Vagina (tissue), 2 donors: ENCODE measurements at regions not wholly inside any gene's neighbourhood (a gene's known extent, or its start where the extent isn't known, plus 50 kb on each side); places are given as distances from the start of the nearest gene placed in this dataset. TPM values are rescaled to one million over a fixed set of nuclear protein-coding genes. Genes with fewer than 3 reads are reported as not detected.

Source experiments
- DNase-seq, 2 donors: peaks; one replicate each; pipeline ENCODE4 v3.0.0-alpha.2; 2017; ENCODE audit errors: extremely low spot score in 2 of 2
- H3K27ac ChIP-seq: fragments of 200-600 bp; sonication (generic); one replicate; pipeline ENCODE4 v1.5.1; 2019
- H3K27me3 ChIP-seq: fragments of 200-600 bp; sonication (generic); one replicate; pipeline ENCODE4 v1.5.1; 2019
- H3K36me3 ChIP-seq, 2 donors: fragments of 200-600 bp; sonication (generic); one replicate each; pipeline ENCODE4 v1.5.1; 2017 to 2019
- H3K4me1 ChIP-seq: fragments of 200-600 bp; sonication (generic); one replicate; pipeline ENCODE4 v1.5.1; 2019
- H3K4me3 ChIP-seq, 2 donors: fragments of 200-600 bp; sonication (generic); 1 replicate in 1 of 2; 2 replicates in 1 of 2; pipeline ENCODE4 v1.5.1; 2016 to 2019
- H3K9me3 ChIP-seq: fragments of 200-600 bp; sonication (generic); one replicate; pipeline ENCODE4 v1.5.1; 2019
- POLR2A ChIP-seq, 2 donors: fragments of 450-650 bp; IDR thresholded peaks; one replicate each; pipeline ENCODE4 v1.6.1; 2017; ENCODE audit warnings: antibody characterized with exemption in 2 of 2, mild to moderate bottlenecking in 2 of 2, moderate library complexity in 2 of 2
- POLR2AphosphoS5 ChIP-seq, 2 donors: sonication (generic); formaldehyde crosslinking; IDR thresholded peaks; one replicate each; pipeline ENCODE4 v1.9.0; 2017; ENCODE audit warnings: antibody characterized with exemption in 2 of 2, mild to moderate bottlenecking in 2 of 2, low read depth in 1 of 2; ENCODE audit not compliant: insufficient read depth in 1 of 2
- intact Hi-C: fragments of 100-400 bp; cut with DNase I; formaldehyde crosslinking; loops from one replicate; pipeline ENCODE4 v1.15.1; 2023
- small RNA-seq: library from RNA; depleted of rRNA; stranded (forward); fragments of <200 nt; gene quantifications from one replicate; pipeline ENCODE3, GENCODE V24; 2016
- TF ChIP-seq, protein P1 (sequence below), 3 experiments: fragments of 450-650 bp in 2 of 3; fragments of 200-600 bp in 1 of 3; sonication (generic) in 1 of 3; IDR thresholded peaks; one replicate each; pipeline ENCODE4 v1.5.1; 2017 to 2019; ENCODE audit warnings: antibody characterized with exemption in 3 of 3, mild to moderate bottlenecking in 2 of 3, moderate library complexity in 2 of 3

GRCh38 chr2:74777161-74777900 is 56.6 kb upstream of the HK2 start:
- Histone ChIP-seq H3K36me3 (no peaks in the 10 kb centered on the region), H3K4me3 (no peak overlapping the region), H3K4me1 (no peaks in the 10 kb centered on the region), H3K27ac (no peak overlapping the region), H3K9me3 (no peaks in the 10 kb centered on the region), H3K27me3 (no peaks in the 10 kb centered on the region)
- TF ChIP-seq, protein P1, sequence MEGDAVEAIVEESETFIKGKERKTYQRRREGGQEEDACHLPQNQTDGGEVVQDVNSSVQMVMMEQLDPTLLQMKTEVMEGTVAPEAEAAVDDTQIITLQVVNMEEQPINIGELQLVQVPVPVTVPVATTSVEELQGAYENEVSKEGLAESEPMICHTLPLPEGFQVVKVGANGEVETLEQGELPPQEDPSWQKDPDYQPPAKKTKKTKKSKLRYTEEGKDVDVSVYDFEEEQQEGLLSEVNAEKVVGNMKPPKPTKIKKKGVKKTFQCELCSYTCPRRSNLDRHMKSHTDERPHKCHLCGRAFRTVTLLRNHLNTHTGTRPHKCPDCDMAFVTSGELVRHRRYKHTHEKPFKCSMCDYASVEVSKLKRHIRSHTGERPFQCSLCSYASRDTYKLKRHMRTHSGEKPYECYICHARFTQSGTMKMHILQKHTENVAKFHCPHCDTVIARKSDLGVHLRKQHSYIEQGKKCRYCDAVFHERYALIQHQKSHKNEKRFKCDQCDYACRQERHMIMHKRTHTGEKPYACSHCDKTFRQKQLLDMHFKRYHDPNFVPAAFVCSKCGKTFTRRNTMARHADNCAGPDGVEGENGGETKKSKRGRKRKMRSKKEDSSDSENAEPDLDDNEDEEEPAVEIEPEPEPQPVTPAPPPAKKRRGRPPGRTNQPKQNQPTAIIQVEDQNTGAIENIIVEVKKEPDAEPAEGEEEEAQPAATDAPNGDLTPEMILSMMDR (IDR thresholded peaks at IDR 0.05): no peak
- TF ChIP-seq POLR2AphosphoS5 (IDR thresholded peaks at IDR 0.05; ENCODE audit: insufficient read depth in 1 of 2, low read depth in 1 of 2): no peak
- no peak for TF ChIP-seq POLR2A (IDR thresholded peaks at IDR 0.05)
- DNase-seq: no peak
- intact Hi-C loops: no loop called here

DNA sequence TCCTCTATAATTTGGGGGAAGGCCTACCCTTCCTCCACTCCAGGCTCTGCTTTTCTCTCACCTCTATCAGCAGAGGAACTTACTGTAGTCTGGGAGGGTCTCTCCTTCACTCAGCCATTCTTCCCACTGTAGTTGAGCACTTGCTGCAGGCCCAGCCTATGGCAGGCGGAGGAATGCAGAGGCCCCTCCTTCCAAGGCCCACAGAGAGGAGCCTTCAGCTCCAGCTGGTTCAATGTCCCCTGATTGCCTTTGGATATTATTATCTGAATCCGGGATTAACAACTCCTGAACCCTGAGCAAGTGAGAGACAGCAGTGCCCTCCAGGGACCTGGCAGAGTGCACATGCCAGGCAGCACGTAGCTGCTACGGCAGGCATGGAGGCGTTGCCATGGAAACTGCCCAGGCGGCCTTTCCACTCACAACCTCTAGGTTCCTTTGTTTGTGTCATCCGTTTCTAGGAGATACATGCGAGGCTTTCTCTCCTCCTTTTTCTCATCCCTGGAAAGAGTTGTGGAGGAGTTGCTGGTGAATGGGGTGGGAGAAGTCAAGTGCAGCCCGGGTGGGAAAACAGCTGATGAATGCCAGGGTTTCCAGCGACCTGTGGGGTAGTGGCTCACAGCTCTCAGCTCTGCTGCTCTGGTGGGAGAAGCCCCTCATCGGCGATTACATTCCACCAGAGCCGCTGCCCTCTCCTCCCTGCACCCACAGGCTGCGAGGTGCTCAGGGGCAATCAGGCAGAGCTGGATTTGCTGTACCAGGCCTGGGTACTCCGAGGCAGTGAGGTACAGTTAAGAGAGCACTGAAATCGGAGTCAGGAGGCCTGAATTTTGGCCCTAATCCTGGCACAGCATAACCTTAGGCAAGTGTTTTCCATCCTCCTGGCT is 55.3 kb upstream of the HK2 start:
- Histone ChIP-seq H3K9me3 (no peaks in the 10 kb centered on the region), H3K4me3 (no peak overlapping the region), H3K27ac (no peak overlapping the region), H3K27me3 (no peaks in the 10 kb centered on the region), H3K36me3 (no peaks in the 10 kb centered on the region), H3K4me1 (no peaks in the 10 kb centered on the region)
- no peak for DNase-seq
- intact Hi-C loops: no loop called here
- TF ChIP-seq, protein P1 (IDR thresholded peaks at IDR 0.05): no peak
- TF ChIP-seq POLR2A (IDR thresholded peaks at IDR 0.05) (no peak), POLR2AphosphoS5 (IDR thresholded peaks at IDR 0.05; ENCODE audit: insufficient read depth in 1 of 2, low read depth in 1 of 2) (no peak)

DNA sequence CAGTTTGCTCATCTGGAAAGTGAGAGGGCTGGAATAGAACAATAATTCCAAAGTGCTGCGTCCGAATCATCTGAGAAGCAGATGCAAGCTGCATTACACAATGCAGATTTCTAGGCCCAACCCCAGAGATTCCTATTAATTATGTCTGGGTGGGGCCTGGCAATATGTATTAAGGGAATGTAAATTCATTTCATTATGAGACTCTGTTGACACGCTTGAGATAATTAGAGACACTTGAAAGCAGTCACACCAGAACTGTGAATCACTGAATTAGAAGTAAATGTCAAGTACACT is 54.7 kb upstream of the HK2 start:
- no peak for DNase-seq
- Histone ChIP-seq H3K27me3 (no peaks in the 10 kb centered on the region), H3K9me3 (no peaks in the 10 kb centered on the region), H3K4me3 (no peak overlapping the region), H3K4me1 (no peaks in the 10 kb centered on the region), H3K27ac (no peak overlapping the region), H3K36me3 (no peaks in the 10 kb centered on the region)
- intact Hi-C loops: no loop called here
- TF ChIP-seq, protein P1 (IDR thresholded peaks at IDR 0.05): no peak
- TF ChIP-seq POLR2A (IDR thresholded peaks at IDR 0.05): no peak
- no peak for TF ChIP-seq POLR2AphosphoS5 (IDR thresholded peaks at IDR 0.05; ENCODE audit: insufficient read depth in 1 of 2, low read depth in 1 of 2)

- TF ChIP-seq, protein P1 (IDR thresholded peaks at IDR 0.05): no peak
- TF ChIP-seq POLR2AphosphoS5 (IDR thresholded peaks at IDR 0.05; ENCODE audit: insufficient read depth in 1 of 2, low read depth in 1 of 2) (no peak), POLR2A (IDR thresholded peaks at IDR 0.05) (no peak)
- no peak for DNase-seq
- H3K36me3 ChIP-seq: no peaks in the 10 kb centered on the region
- no peaks in the 10 kb centered on the region for H3K4me1 ChIP-seq
- no peaks in the 10 kb centered on the region for H3K27me3 ChIP-seq
- H3K4me3 ChIP-seq: no peak overlapping the region
- intact Hi-C loops: no loop called here
- no peaks in the 10 kb centered on the region for H3K9me3 ChIP-seq
- no peak overlapping the region for H3K27ac ChIP-seq
These were observed 54.3 kb upstream of the HK2 start for GRCh38 chr2:74779587-74780135.

Small RNA genes in the stretch of these regions (small RNA-seq; reads per million reads assigned to genes)
- not detected for gene AC007387.1
